Activated B cell treated with CpG ODN at 0.5 μM for 24 hours (primary cell): ENCODE measurements at regions not wholly inside any gene's neighbourhood (a gene's known extent, or its start where the extent isn't known, plus 50 kb on each side); places are given as distances from the start of the nearest gene placed in this dataset.

Experiments used
- ATAC-seq: fragments of 200-7000 bp; cut with Tn5 transposase; one replicate; pipeline ENCODE4 v1.10.0; 2021; ENCODE audit warnings: low read depth, mild to moderate bottlenecking, moderate library complexity
- CTCF ChIA-PET: fragments of 350-600 bp; sonication (Branson Sonifier 250); formaldehyde crosslinking; loops from one replicate; lab custom pipeline; 2021; ENCODE audit warnings: antibody characterized with exemption; lab: Charles Lee
- POLR2A ChIA-PET: fragments of 350-600 bp; sonication (Branson Sonifier 250); formaldehyde crosslinking; loops from one replicate; lab custom pipeline; 2021; ENCODE audit warnings: antibody characterized with exemption; lab: Charles Lee
- DNase-seq: peaks from one replicate; pipeline ENCODE4 v3.0.0; 2022
- H3K27ac Mint-ChIP-seq: one replicate; pipeline ENCODE4 v1.8.0; 2020; ENCODE audit warnings: mixed read lengths
- H3K27me3 Mint-ChIP-seq: one replicate; pipeline ENCODE4 v1.8.0; 2021; ENCODE audit warnings: mixed read lengths
- H3K36me3 Mint-ChIP-seq: one replicate; pipeline ENCODE4 v1.8.0; 2021; ENCODE audit warnings: low read depth, mixed read lengths
- H3K4me1 Mint-ChIP-seq: one replicate; pipeline ENCODE4 v1.8.0; 2021; ENCODE audit warnings: mixed read lengths
- H3K4me3 Mint-ChIP-seq: one replicate; pipeline ENCODE4 v1.8.0; 2020; ENCODE audit warnings: mild to moderate bottlenecking, mixed read lengths
- H3K9me3 Mint-ChIP-seq: one replicate; pipeline ENCODE4 v1.8.0; 2020; ENCODE audit warnings: mixed read lengths
- CTCF ChIP-seq: fragments of 200-600 bp; IDR thresholded peaks from one replicate; pipeline ENCODE4 v1.8.0; 2022; ENCODE audit warnings: antibody characterized with exemption, mild to moderate bottlenecking
- intact Hi-C: fragments of 100-400 bp; cut with micrococcal nuclease; formaldehyde crosslinking; loops from one replicate; pipeline ENCODE4 v1.15.1; 2024

GRCh38 chr12:111228916-111229666 is 139.8 kb downstream of the PHETA1 start:
- Mint-ChIP-seq H3K27me3 (peaks cover 19% of the 10 kb centered on the region), H3K27ac (no peak overlapping the region), H3K36me3 (no peaks in the 10 kb centered on the region), H3K9me3 (peaks cover 5% of the 10 kb centered on the region), H3K4me1 (no peaks in the 10 kb centered on the region), H3K4me3 (no peak overlapping the region)
- ATAC-seq (no peak), DNase-seq (no peak)
- ChIA-PET POLR2A (no interaction called here), CTCF (no interaction called here)
- intact Hi-C loops = no loop called here
- TF ChIP-seq CTCF = no peak

GRCh38 chr12:111227476-111228420 is 141.1 kb downstream of the PHETA1 start:
- Mint-ChIP-seq H3K27ac (no peak overlapping the region), H3K9me3 (no peaks in the 10 kb centered on the region), H3K27me3 (peaks cover 17% of the 10 kb centered on the region), H3K4me3 (no peak overlapping the region), H3K4me1 (no peaks in the 10 kb centered on the region), H3K36me3 (no peaks in the 10 kb centered on the region)
- TF ChIP-seq CTCF = no peak
- ChIA-PET POLR2A (no interaction called here), CTCF (no interaction called here)
- no peak for ATAC-seq
- no peak for DNase-seq
- intact Hi-C loops = no loop called here

- POLR2A ChIA-PET = no interaction called here
- no peak overlapping the region for H3K27ac Mint-ChIP-seq
- ATAC-seq = no peak
Measured at GRCh38 chr12:111226680-111227079, 142.2 kb downstream of the PHETA1 start.

GRCh38 chr12:111225307-111225706 is 143.6 kb downstream of the PHETA1 start:
- POLR2A ChIA-PET = no interaction called here

More at GRCh38 chr12:111226680-111227079, 142.2 kb downstream of the PHETA1 start:
- Mint-ChIP-seq H3K36me3 (no peaks in the 10 kb centered on the region), H3K9me3 (no peaks in the 10 kb centered on the region), H3K27me3 (peaks cover 17% of the 10 kb centered on the region), H3K4me3 (no peak overlapping the region), H3K4me1 (no peaks in the 10 kb centered on the region)
- intact Hi-C loops = no loop called here
- TF ChIP-seq CTCF = no peak
- CTCF ChIA-PET = no interaction called here
- DNase-seq = no peak

More at GRCh38 chr12:111225307-111225706, 143.6 kb downstream of the PHETA1 start:
- H3K4me3 Mint-ChIP-seq = no peak overlapping the region
- H3K36me3 Mint-ChIP-seq = no peaks in the 10 kb centered on the region
- ATAC-seq (no peak), DNase-seq (no peak)
- H3K27me3 Mint-ChIP-seq = peaks cover 10% of the 10 kb centered on the region
- intact Hi-C loops = no loop called here
- H3K4me1 Mint-ChIP-seq = no peaks in the 10 kb centered on the region
- no peaks in the 10 kb centered on the region for H3K9me3 Mint-ChIP-seq
- no peak overlapping the region for H3K27ac Mint-ChIP-seq
- no peak for TF ChIP-seq CTCF
- CTCF ChIA-PET = interaction anchor here (0.7 kb wide), 1 partner anchor 12 kb away, joined by 3 read pairs; no protein-coding TSS in a partner anchor
